Activated CD4-positive, alpha-beta T cell treated with anti-CD3 and anti-CD28 coated beads, Interleukin-2, amount 10 ng/mL, durations not matched to agents 7 days and 5 days (primary cell): ENCODE measurements at regions not wholly inside any gene's neighbourhood (a gene's known extent, or its start where the extent isn't known, plus 50 kb on each side); places are given as distances from the start of the nearest gene placed in this dataset.

Source experiments
- CTCF ChIA-PET: fragments of 350-600 bp; sonication (Branson Sonifier 250); formaldehyde crosslinking; loops from one replicate; lab custom pipeline; 2021; ENCODE audit warnings: antibody characterized with exemption; lab: Charles Lee
- POLR2A ChIA-PET: fragments of 350-600 bp; sonication (Branson Sonifier 250); formaldehyde crosslinking; loops from one replicate; lab custom pipeline; 2021; ENCODE audit warnings: antibody characterized with exemption; lab: Charles Lee
- DNase-seq: peaks from one replicate; pipeline ENCODE4 v3.0.0-alpha.2; 2020
- H3K27ac Mint-ChIP-seq: one replicate; pipeline ENCODE4 v1.8.0; 2021; ENCODE audit warnings: mild to moderate bottlenecking, moderate library complexity, mixed read lengths
- H3K27me3 Mint-ChIP-seq: one replicate; pipeline ENCODE4 v1.8.0; 2021; ENCODE audit warnings: mixed read lengths
- H3K36me3 Mint-ChIP-seq: one replicate; pipeline ENCODE4 v1.8.0; 2021; ENCODE audit warnings: low read depth, mixed read lengths
- H3K4me1 Mint-ChIP-seq: one replicate; pipeline ENCODE4 v1.8.0; 2021; ENCODE audit warnings: mixed read lengths
- H3K4me3 Mint-ChIP-seq: one replicate; pipeline ENCODE4 v1.8.0; 2021; ENCODE audit warnings: mild to moderate bottlenecking, moderate library complexity, mixed read lengths
- H3K9me3 Mint-ChIP-seq: one replicate; pipeline ENCODE4 v1.8.0; 2021; ENCODE audit warnings: mixed read lengths

GRCh38 chr9:81506941-81507864, 182.1 kb downstream of the TLE1 start:
- Mint-ChIP-seq H3K27me3 (no peaks in the 10 kb centered on the region), H3K4me1 (no peaks in the 10 kb centered on the region), H3K4me3 (no peak overlapping the region), H3K27ac (no peak overlapping the region), H3K9me3 (peaks cover 4% of the 10 kb centered on the region), H3K36me3 (no peaks in the 10 kb centered on the region)
- DNase-seq: no peak
- ChIA-PET CTCF (no interaction called here), POLR2A (no interaction called here)

GRCh38 chr9:81499594-81499993, 189.8 kb downstream of the TLE1 start:
- Mint-ChIP-seq H3K4me3 (no peak overlapping the region), H3K4me1 (no peaks in the 10 kb centered on the region)

GRCh38 chr9:81499021-81499454, 190.3 kb downstream of the TLE1 start:
- CTCF ChIA-PET: no interaction called here
- no peak overlapping the region for H3K27ac Mint-ChIP-seq
- H3K9me3 Mint-ChIP-seq: no peaks in the 10 kb centered on the region
- POLR2A ChIA-PET: no interaction called here
- no peaks in the 10 kb centered on the region for H3K36me3 Mint-ChIP-seq
- no peaks in the 10 kb centered on the region for H3K4me1 Mint-ChIP-seq
- no peak overlapping the region for H3K4me3 Mint-ChIP-seq
- H3K27me3 Mint-ChIP-seq: no peaks in the 10 kb centered on the region
- no peak for DNase-seq

More at GRCh38 chr9:81499594-81499993, 189.8 kb downstream of the TLE1 start:
- CTCF ChIA-PET: no interaction called here
- Mint-ChIP-seq H3K36me3 (no peaks in the 10 kb centered on the region), H3K27ac (no peak overlapping the region), H3K9me3 (no peaks in the 10 kb centered on the region), H3K27me3 (no peaks in the 10 kb centered on the region)
- DNase-seq: no peak
- POLR2A ChIA-PET: no interaction called here

- ChIA-PET POLR2A (no interaction called here), CTCF (no interaction called here)
- DNase-seq: no peak
- no peaks in the 10 kb centered on the region for H3K27me3 Mint-ChIP-seq
- H3K27ac Mint-ChIP-seq: no peak overlapping the region
- no peaks in the 10 kb centered on the region for H3K9me3 Mint-ChIP-seq
- no peak overlapping the region for H3K4me3 Mint-ChIP-seq
- H3K4me1 Mint-ChIP-seq: no peaks in the 10 kb centered on the region
- H3K36me3 Mint-ChIP-seq: no peaks in the 10 kb centered on the region
Observed at GRCh38 chr9:81498576-81498975, 190.8 kb downstream of the TLE1 start.

GRCh38 chr9:81497091-81497490, 192.3 kb downstream of the TLE1 start:
- ChIA-PET CTCF (no interaction called here), POLR2A (no interaction called here)
- H3K36me3 Mint-ChIP-seq: no peaks in the 10 kb centered on the region
- no peaks in the 10 kb centered on the region for H3K4me1 Mint-ChIP-seq
- H3K9me3 Mint-ChIP-seq: no peaks in the 10 kb centered on the region
- no peak overlapping the region for H3K4me3 Mint-ChIP-seq
- H3K27me3 Mint-ChIP-seq: no peaks in the 10 kb centered on the region
- DNase-seq: no peak
- no peak overlapping the region for H3K27ac Mint-ChIP-seq

GRCh38 chr9:81492710-81493447, 196.5 kb downstream of the TLE1 start:
- no peak for DNase-seq
- H3K27ac Mint-ChIP-seq: no peak overlapping the region
- no peaks in the 10 kb centered on the region for H3K27me3 Mint-ChIP-seq
- no peaks in the 10 kb centered on the region for H3K4me1 Mint-ChIP-seq
- no peaks in the 10 kb centered on the region for H3K36me3 Mint-ChIP-seq
- ChIA-PET POLR2A (no interaction called here), CTCF (no interaction called here)
- no peak overlapping the region for H3K4me3 Mint-ChIP-seq
- peaks cover 1% of the 10 kb centered on the region for H3K9me3 Mint-ChIP-seq

- Mint-ChIP-seq H3K4me1 (no peaks in the 10 kb centered on the region), H3K9me3 (peaks cover 2% of the 10 kb centered on the region), H3K36me3 (no peaks in the 10 kb centered on the region), H3K4me3 (no peak overlapping the region), H3K27me3 (no peaks in the 10 kb centered on the region), H3K27ac (no peak overlapping the region)
- no peak for DNase-seq
- ChIA-PET CTCF (no interaction called here), POLR2A (no interaction called here)
Observed at GRCh38 chr9:81490605-81491331, 198.6 kb downstream of the TLE1 start.

- H3K36me3 Mint-ChIP-seq: no peaks in the 10 kb centered on the region
- no peak overlapping the region for H3K27ac Mint-ChIP-seq
- peaks cover 2% of the 10 kb centered on the region for H3K9me3 Mint-ChIP-seq
- DNase-seq: no peak
- ChIA-PET CTCF (no interaction called here), POLR2A (no interaction called here)
- no peaks in the 10 kb centered on the region for H3K4me1 Mint-ChIP-seq
- no peaks in the 10 kb centered on the region for H3K27me3 Mint-ChIP-seq
- H3K4me3 Mint-ChIP-seq: no peak overlapping the region
Observed at GRCh38 chr9:81489046-81489445, 200.3 kb downstream of the TLE1 start.

GRCh38 chr9:81480828-81481604, 208.3 kb downstream of the TLE1 start:
- no peak for DNase-seq
- no peaks in the 10 kb centered on the region for H3K4me1 Mint-ChIP-seq
- H3K27ac Mint-ChIP-seq: no peak overlapping the region
- ChIA-PET CTCF (no interaction called here), POLR2A (no interaction called here)
- H3K4me3 Mint-ChIP-seq: no peak overlapping the region
- H3K27me3 Mint-ChIP-seq: no peaks in the 10 kb centered on the region
- H3K36me3 Mint-ChIP-seq: no peaks in the 10 kb centered on the region
- no peaks in the 10 kb centered on the region for H3K9me3 Mint-ChIP-seq

GRCh38 chr9:81479573-81479972, 209.8 kb downstream of the TLE1 start:
- H3K4me3 Mint-ChIP-seq: no peak overlapping the region
- no peak for DNase-seq
- ChIA-PET CTCF (no interaction called here), POLR2A (no interaction called here)
- no peak overlapping the region for H3K27ac Mint-ChIP-seq
- H3K27me3 Mint-ChIP-seq: no peaks in the 10 kb centered on the region
- H3K36me3 Mint-ChIP-seq: no peaks in the 10 kb centered on the region
- H3K4me1 Mint-ChIP-seq: no peaks in the 10 kb centered on the region
- H3K9me3 Mint-ChIP-seq: no peaks in the 10 kb centered on the region

GRCh38 chr9:81477669-81478068, 211.7 kb downstream of the TLE1 start:
- DNase-seq: no peak
- H3K4me3 Mint-ChIP-seq: no peak overlapping the region
- POLR2A ChIA-PET: no interaction called here
- CTCF ChIA-PET: no interaction called here
- no peaks in the 10 kb centered on the region for H3K27me3 Mint-ChIP-seq
- no peaks in the 10 kb centered on the region for H3K36me3 Mint-ChIP-seq
- H3K4me1 Mint-ChIP-seq: no peaks in the 10 kb centered on the region
- H3K27ac Mint-ChIP-seq: no peak overlapping the region
- H3K9me3 Mint-ChIP-seq: no peaks in the 10 kb centered on the region

- DNase-seq: no peak
- POLR2A ChIA-PET: no interaction called here
Observed at GRCh38 chr9:81476813-81477490, 212.4 kb downstream of the TLE1 start.

More at GRCh38 chr9:81476813-81477490, 212.4 kb downstream of the TLE1 start:
- CTCF ChIA-PET: no interaction called here
- H3K27ac Mint-ChIP-seq: no peak overlapping the region
- H3K4me3 Mint-ChIP-seq: no peak overlapping the region
- no peaks in the 10 kb centered on the region for H3K4me1 Mint-ChIP-seq
- no peaks in the 10 kb centered on the region for H3K27me3 Mint-ChIP-seq
- no peaks in the 10 kb centered on the region for H3K36me3 Mint-ChIP-seq
- no peaks in the 10 kb centered on the region for H3K9me3 Mint-ChIP-seq
